Stimulated activated naive CD8-positive, alpha-beta T cell treated with anti-CD3 and anti-CD28 coated beads, Interleukin-15, Interleukin-2, amounts not matched to agents 100 U/mL and 50 U/mL, for 24 hours (primary cell): ENCODE measurements at regions not wholly inside any gene's neighbourhood (a gene's known extent, or its start where the extent isn't known, plus 50 kb on each side); places are given as distances from the start of the nearest gene placed in this dataset.

ENCODE experiments used
- ATAC-seq: fragments of 150-1000 bp; cut with Tn5 transposase; one replicate; pipeline ENCODE4 v1.10.0; 2021
- DNase-seq: peaks from one replicate; pipeline ENCODE4 v3.0.0; 2021

- no peak for ATAC-seq
- DNase-seq = no peak
These were observed 560.7 kb upstream of the TENM3 start for GRCh38 chr4:181682367-181683047.

- DNase-seq (no peak), ATAC-seq (no peak)
These were observed 558.9 kb upstream of the TENM3 start for GRCh38 chr4:181684310-181684709.

GRCh38 chr4:181685461-181685860 is 557.7 kb upstream of the TENM3 start:
- ATAC-seq = no peak
- no peak for DNase-seq

GRCh38 chr4:181685911-181686310 is 557.3 kb upstream of the TENM3 start:
- ATAC-seq = no peak
- no peak for DNase-seq

GRCh38 chr4:181687116-181687515 is 556.1 kb upstream of the TENM3 start:
- ATAC-seq (no peak), DNase-seq (no peak)

- no peak for DNase-seq
- ATAC-seq = no peak
These were observed 554.8 kb upstream of the TENM3 start for GRCh38 chr4:181688432-181688831.

GRCh38 chr4:181688872-181689271 is 554.3 kb upstream of the TENM3 start:
- ATAC-seq (no peak), DNase-seq (no peak)

GRCh38 chr4:181690498-181690897 is 552.7 kb upstream of the TENM3 start:
- ATAC-seq = no peak
- no peak for DNase-seq

GRCh38 chr4:181692965-181693364 is 550.2 kb upstream of the TENM3 start:
- DNase-seq (no peak), ATAC-seq (no peak)

- ATAC-seq (no peak), DNase-seq (no peak)
These were observed 549.7 kb upstream of the TENM3 start for GRCh38 chr4:181693517-181693916.

GRCh38 chr4:181698221-181698620 is 545.0 kb upstream of the TENM3 start:
- no peak for ATAC-seq

GRCh38 chr4:181701214-181701613 is 542.0 kb upstream of the TENM3 start:
- ATAC-seq (no peak), DNase-seq (no peak)

More at GRCh38 chr4:181698221-181698620, 545.0 kb upstream of the TENM3 start:
- no peak for DNase-seq

- ATAC-seq (no peak), DNase-seq (no peak)
These were observed 541.3 kb upstream of the TENM3 start for GRCh38 chr4:181701894-181702293.

GRCh38 chr4:181702864-181703495 is 540.2 kb upstream of the TENM3 start:
- no peak for ATAC-seq
- no peak for DNase-seq

- DNase-seq (no peak), ATAC-seq (no peak)
These were observed 533.1 kb upstream of the TENM3 start for GRCh38 chr4:181710143-181710542.

GRCh38 chr4:181711387-181711786 is 531.8 kb upstream of the TENM3 start:
- no peak for DNase-seq
- ATAC-seq = no peak

GRCh38 chr4:181728305-181728966 is 514.8 kb upstream of the TENM3 start:
- ATAC-seq (no peak), DNase-seq (no peak)

- no peak for ATAC-seq
- DNase-seq = no peak
These were observed 511.3 kb upstream of the TENM3 start for GRCh38 chr4:181731900-181732299.

- ATAC-seq (no peak), DNase-seq (no peak)
These were observed 505.5 kb upstream of the TENM3 start for GRCh38 chr4:181737744-181738143.

- ATAC-seq (no peak), DNase-seq (no peak)
These were observed 504.2 kb upstream of the TENM3 start for GRCh38 chr4:181739031-181739430.

GRCh38 chr4:181741513-181741912 is 501.7 kb upstream of the TENM3 start:
- no peak for ATAC-seq

GRCh38 chr4:181745933-181746625 is 497.1 kb upstream of the TENM3 start:
- no peak for DNase-seq
- no peak for ATAC-seq

More at GRCh38 chr4:181741513-181741912, 501.7 kb upstream of the TENM3 start:
- DNase-seq = no peak

- DNase-seq = no peak
- ATAC-seq = no peak
These were observed 494.6 kb upstream of the TENM3 start for GRCh38 chr4:181748581-181748980.
